ENCODE measurements at regions not wholly inside any gene's neighbourhood (a gene's known extent, or its start where the extent isn't known, plus 50 kb on each side); places are given as distances from the start of the nearest gene placed in this dataset.

GRCh38 chr20:6994452-6994851, 227.0 kb downstream of the BMP2 start:
- no peaks in the 10 kb centered on the region for H3K27me3 ChIP-seq
- H3K27ac ChIP-seq, result no peak overlapping the region
- DNase-seq, result no peak
- intact Hi-C loops (cut with DNase I; ENCODE audit: low total_unique reads), result no loop called here
- H3K4me1 ChIP-seq, result no peaks in the 10 kb centered on the region
- ATAC-seq, result peak in 1 of 2 donors; percentile 26
- in situ Hi-C loops (cut with MboI; ENCODE audit: low sequenced_read_pairs in 4 of 4), result no loop called here
- no peaks in the 10 kb centered on the region for H3K36me3 ChIP-seq
- TF ChIP-seq CTCF (IDR thresholded peaks at IDR 0.05 in 4 of 5, conservative IDR thresholded peaks at IDR 0.05 in 1 of 5), result no peak
- TF ChIP-seq POLR2A (IDR thresholded peaks at IDR 0.05), result no peak
- H3K9me3 ChIP-seq, result no peaks in the 10 kb centered on the region
- no peak overlapping the region for H3K4me3 ChIP-seq

- TF ChIP-seq POLR2A (IDR thresholded peaks at IDR 0.05), result no peak
- no peaks in the 10 kb centered on the region for H3K36me3 ChIP-seq
- H3K27me3 ChIP-seq, result no peaks in the 10 kb centered on the region
- no peak for ATAC-seq
- no peak for DNase-seq
- H3K4me1 ChIP-seq, result no peaks in the 10 kb centered on the region
- in situ Hi-C loops (cut with MboI; ENCODE audit: low sequenced_read_pairs in 4 of 4) (no loop called here), intact Hi-C loops (cut with DNase I; ENCODE audit: low total_unique reads) (no loop called here)
- no peak overlapping the region for H3K4me3 ChIP-seq
- no peaks in the 10 kb centered on the region for H3K9me3 ChIP-seq
- H3K27ac ChIP-seq, result no peak overlapping the region
Measured at GRCh38 chr20:6998909-6999308, 231.4 kb downstream of the BMP2 start.

GRCh38 chr20:6999381-6999780, 231.9 kb downstream of the BMP2 start:
- no peak for DNase-seq
- H3K9me3 ChIP-seq, result no peaks in the 10 kb centered on the region
- H3K36me3 ChIP-seq, result no peaks in the 10 kb centered on the region
- in situ Hi-C loops (cut with MboI; ENCODE audit: low sequenced_read_pairs in 4 of 4) (no loop called here), intact Hi-C loops (cut with DNase I; ENCODE audit: low total_unique reads) (no loop called here)
- TF ChIP-seq CTCF (IDR thresholded peaks at IDR 0.05 in 4 of 5, conservative IDR thresholded peaks at IDR 0.05 in 1 of 5) (no peak), POLR2A (IDR thresholded peaks at IDR 0.05) (no peak)
- no peak overlapping the region for H3K4me3 ChIP-seq
- no peaks in the 10 kb centered on the region for H3K4me1 ChIP-seq
- no peaks in the 10 kb centered on the region for H3K27me3 ChIP-seq
- ATAC-seq, result no peak
- H3K27ac ChIP-seq, result no peak overlapping the region

GRCh38 chr20:7003598-7003997, 236.1 kb downstream of the BMP2 start:
- in situ Hi-C loops (cut with MboI; ENCODE audit: low sequenced_read_pairs in 4 of 4) (no loop called here), intact Hi-C loops (cut with DNase I; ENCODE audit: low total_unique reads) (no loop called here)
- Histone ChIP-seq H3K4me1 (no peaks in the 10 kb centered on the region), H3K36me3 (no peaks in the 10 kb centered on the region), H3K27me3 (no peaks in the 10 kb centered on the region), H3K27ac (no peak overlapping the region), H3K9me3 (no peaks in the 10 kb centered on the region), H3K4me3 (no peak overlapping the region)
- no peak for ATAC-seq
- TF ChIP-seq POLR2A (IDR thresholded peaks at IDR 0.05) (no peak), CTCF (IDR thresholded peaks at IDR 0.05 in 4 of 5, conservative IDR thresholded peaks at IDR 0.05 in 1 of 5) (no peak)
- no peak for DNase-seq

- TF ChIP-seq POLR2A (IDR thresholded peaks at IDR 0.05), result no peak
- no peak for TF ChIP-seq CTCF (IDR thresholded peaks at IDR 0.05 in 4 of 5, conservative IDR thresholded peaks at IDR 0.05 in 1 of 5)
- ATAC-seq (no peak), DNase-seq (no peak)
- no peaks in the 10 kb centered on the region for H3K27me3 ChIP-seq
- no peak overlapping the region for H3K27ac ChIP-seq
- no peak overlapping the region for H3K4me3 ChIP-seq
- no peaks in the 10 kb centered on the region for H3K36me3 ChIP-seq
- intact Hi-C loops (cut with DNase I; ENCODE audit: low total_unique reads), result no loop called here
- H3K9me3 ChIP-seq, result no peaks in the 10 kb centered on the region
- H3K4me1 ChIP-seq, result no peaks in the 10 kb centered on the region
- in situ Hi-C loops (cut with MboI; ENCODE audit: low sequenced_read_pairs in 4 of 4), result no loop called here
Measured at GRCh38 chr20:7004801-7005200, 237.3 kb downstream of the BMP2 start.
